ENCODE measurements at regions not wholly inside any gene's neighbourhood (a gene's known extent, or its start where the extent isn't known, plus 50 kb on each side); places are given as distances from the start of the nearest gene placed in this dataset.

GRCh38 chr5:52342361-52342760 lies 445.4 kb upstream of the ITGA1 start:
- H3K27me3 Mint-ChIP-seq (ENCODE audit: low read depth) = no peaks in the 10 kb centered on the region
- no peaks in the 10 kb centered on the region for H3K4me1 Mint-ChIP-seq (ENCODE audit: low read depth)
- H3K27ac Mint-ChIP-seq = no peak overlapping the region
- no peaks in the 10 kb centered on the region for H3K9me3 Mint-ChIP-seq
- H3K4me3 Mint-ChIP-seq (ENCODE audit: low read depth) = no peak overlapping the region
- intact Hi-C loops (cut with micrococcal nuclease) = no loop called here
- H3K36me3 Mint-ChIP-seq (ENCODE audit: low read depth) = no peaks in the 10 kb centered on the region
- no peak for DNase-seq (ENCODE audit: low spot score)

GRCh38 chr5:52356311-52356918 lies 431.3 kb upstream of the ITGA1 start:
- Mint-ChIP-seq H3K27ac (no peak overlapping the region), H3K4me1 (ENCODE audit: low read depth) (no peaks in the 10 kb centered on the region), H3K4me3 (ENCODE audit: low read depth) (no peak overlapping the region), H3K27me3 (ENCODE audit: low read depth) (no peaks in the 10 kb centered on the region), H3K9me3 (no peaks in the 10 kb centered on the region), H3K36me3 (ENCODE audit: low read depth) (no peaks in the 10 kb centered on the region)
- intact Hi-C loops (cut with micrococcal nuclease) = loop anchor here (5.0 kb wide), 1 partner anchor 1399 kb away; no protein-coding TSS in a partner anchor
- no peak for DNase-seq (ENCODE audit: low spot score)

GRCh38 chr5:52359261-52359660 lies 428.5 kb upstream of the ITGA1 start:
- Mint-ChIP-seq H3K9me3 (no peaks in the 10 kb centered on the region), H3K27ac (no peak overlapping the region), H3K27me3 (ENCODE audit: low read depth) (no peaks in the 10 kb centered on the region), H3K4me1 (ENCODE audit: low read depth) (no peaks in the 10 kb centered on the region), H3K4me3 (ENCODE audit: low read depth) (no peak overlapping the region), H3K36me3 (ENCODE audit: low read depth) (no peaks in the 10 kb centered on the region)
- DNase-seq (ENCODE audit: low spot score) = no peak
- intact Hi-C loops (cut with micrococcal nuclease) = loop anchor here (5.0 kb wide), 1 partner anchor 1402 kb away; no protein-coding TSS in a partner anchor

- DNase-seq (ENCODE audit: low spot score) = no peak
- Mint-ChIP-seq H3K9me3 (no peaks in the 10 kb centered on the region), H3K4me3 (ENCODE audit: low read depth) (no peak overlapping the region), H3K27me3 (ENCODE audit: low read depth) (no peaks in the 10 kb centered on the region), H3K27ac (no peak overlapping the region), H3K36me3 (ENCODE audit: low read depth) (no peaks in the 10 kb centered on the region), H3K4me1 (ENCODE audit: low read depth) (no peaks in the 10 kb centered on the region)
- intact Hi-C loops (cut with micrococcal nuclease) = no loop called here
These were observed 426.7 kb upstream of the ITGA1 start for GRCh38 chr5:52360985-52361384.

- Mint-ChIP-seq H3K27me3 (ENCODE audit: low read depth) (no peaks in the 10 kb centered on the region), H3K36me3 (ENCODE audit: low read depth) (no peaks in the 10 kb centered on the region), H3K4me1 (ENCODE audit: low read depth) (no peaks in the 10 kb centered on the region), H3K9me3 (no peaks in the 10 kb centered on the region), H3K27ac (no peak overlapping the region), H3K4me3 (ENCODE audit: low read depth) (no peak overlapping the region)
- DNase-seq (ENCODE audit: low spot score) = no peak
- intact Hi-C loops (cut with micrococcal nuclease) = no loop called here
These were observed 413.4 kb upstream of the ITGA1 start for GRCh38 chr5:52374286-52374685.

- H3K4me3 Mint-ChIP-seq (ENCODE audit: low read depth) = no peak overlapping the region
- intact Hi-C loops (cut with micrococcal nuclease) = no loop called here
- no peaks in the 10 kb centered on the region for H3K9me3 Mint-ChIP-seq
- no peak for DNase-seq (ENCODE audit: low spot score)
- H3K4me1 Mint-ChIP-seq (ENCODE audit: low read depth) = no peaks in the 10 kb centered on the region
- H3K27ac Mint-ChIP-seq = no peak overlapping the region
- H3K36me3 Mint-ChIP-seq (ENCODE audit: low read depth) = no peaks in the 10 kb centered on the region
- H3K27me3 Mint-ChIP-seq (ENCODE audit: low read depth) = no peaks in the 10 kb centered on the region
These were observed 411.7 kb upstream of the ITGA1 start for GRCh38 chr5:52375969-52376368.

- Mint-ChIP-seq H3K27ac (no peak overlapping the region), H3K9me3 (no peaks in the 10 kb centered on the region), H3K36me3 (ENCODE audit: low read depth) (no peaks in the 10 kb centered on the region), H3K27me3 (ENCODE audit: low read depth) (no peaks in the 10 kb centered on the region), H3K4me3 (ENCODE audit: low read depth) (no peak overlapping the region), H3K4me1 (ENCODE audit: low read depth) (no peaks in the 10 kb centered on the region)
- intact Hi-C loops (cut with micrococcal nuclease) = no loop called here
- no peak for DNase-seq (ENCODE audit: low spot score)
These were observed 411.1 kb upstream of the ITGA1 start for GRCh38 chr5:52376592-52376991.

- Mint-ChIP-seq H3K9me3 (no peaks in the 10 kb centered on the region), H3K4me1 (ENCODE audit: low read depth) (no peaks in the 10 kb centered on the region), H3K27me3 (ENCODE audit: low read depth) (no peaks in the 10 kb centered on the region)
These were observed 409.5 kb upstream of the ITGA1 start for GRCh38 chr5:52378237-52378636.

GRCh38 chr5:52388349-52388748 lies 399.4 kb upstream of the ITGA1 start:
- Mint-ChIP-seq H3K4me3 (ENCODE audit: low read depth) (no peak overlapping the region), H3K27me3 (ENCODE audit: low read depth) (no peaks in the 10 kb centered on the region), H3K36me3 (ENCODE audit: low read depth) (no peaks in the 10 kb centered on the region), H3K27ac (no peak overlapping the region), H3K9me3 (no peaks in the 10 kb centered on the region), H3K4me1 (ENCODE audit: low read depth) (no peaks in the 10 kb centered on the region)
- DNase-seq (ENCODE audit: low spot score) = no peak
- intact Hi-C loops (cut with micrococcal nuclease) = no loop called here

More at GRCh38 chr5:52378237-52378636, 409.5 kb upstream of the ITGA1 start:
- DNase-seq (ENCODE audit: low spot score) = no peak
- intact Hi-C loops (cut with micrococcal nuclease) = no loop called here
- no peak overlapping the region for H3K4me3 Mint-ChIP-seq (ENCODE audit: low read depth)
- H3K36me3 Mint-ChIP-seq (ENCODE audit: low read depth) = no peaks in the 10 kb centered on the region
- no peak overlapping the region for H3K27ac Mint-ChIP-seq

- no peak overlapping the region for H3K27ac Mint-ChIP-seq
- H3K27me3 Mint-ChIP-seq (ENCODE audit: low read depth) = no peaks in the 10 kb centered on the region
- H3K36me3 Mint-ChIP-seq (ENCODE audit: low read depth) = no peaks in the 10 kb centered on the region
- intact Hi-C loops (cut with micrococcal nuclease) = no loop called here
- no peaks in the 10 kb centered on the region for H3K4me1 Mint-ChIP-seq (ENCODE audit: low read depth)
- no peak for DNase-seq (ENCODE audit: low spot score)
- H3K9me3 Mint-ChIP-seq = no peaks in the 10 kb centered on the region
- H3K4me3 Mint-ChIP-seq (ENCODE audit: low read depth) = no peak overlapping the region
These were observed 395.4 kb upstream of the ITGA1 start for GRCh38 chr5:52392321-52392720.

GRCh38 chr5:52409835-52410234 lies 377.9 kb upstream of the ITGA1 start:
- H3K27me3 Mint-ChIP-seq (ENCODE audit: low read depth) = no peaks in the 10 kb centered on the region
- H3K36me3 Mint-ChIP-seq (ENCODE audit: low read depth) = no peaks in the 10 kb centered on the region
- no peak overlapping the region for H3K4me3 Mint-ChIP-seq (ENCODE audit: low read depth)
- intact Hi-C loops (cut with micrococcal nuclease) = no loop called here
- no peaks in the 10 kb centered on the region for H3K4me1 Mint-ChIP-seq (ENCODE audit: low read depth)
- H3K9me3 Mint-ChIP-seq = no peaks in the 10 kb centered on the region
- no peak overlapping the region for H3K27ac Mint-ChIP-seq
- no peak for DNase-seq (ENCODE audit: low spot score)

GRCh38 chr5:52419357-52419756 lies 368.4 kb upstream of the ITGA1 start:
- H3K9me3 Mint-ChIP-seq = no peaks in the 10 kb centered on the region
- no peaks in the 10 kb centered on the region for H3K36me3 Mint-ChIP-seq (ENCODE audit: low read depth)
- no peak overlapping the region for H3K4me3 Mint-ChIP-seq (ENCODE audit: low read depth)

GRCh38 chr5:52427615-52428014 lies 360.1 kb upstream of the ITGA1 start:
- Mint-ChIP-seq H3K9me3 (no peaks in the 10 kb centered on the region), H3K27ac (no peak overlapping the region), H3K4me3 (ENCODE audit: low read depth) (no peak overlapping the region), H3K27me3 (ENCODE audit: low read depth) (no peaks in the 10 kb centered on the region), H3K4me1 (ENCODE audit: low read depth) (no peaks in the 10 kb centered on the region), H3K36me3 (ENCODE audit: low read depth) (no peaks in the 10 kb centered on the region)
- DNase-seq (ENCODE audit: low spot score) = no peak
- intact Hi-C loops (cut with micrococcal nuclease) = no loop called here

More at GRCh38 chr5:52419357-52419756, 368.4 kb upstream of the ITGA1 start:
- no peak overlapping the region for H3K27ac Mint-ChIP-seq
- H3K27me3 Mint-ChIP-seq (ENCODE audit: low read depth) = no peaks in the 10 kb centered on the region
- no peaks in the 10 kb centered on the region for H3K4me1 Mint-ChIP-seq (ENCODE audit: low read depth)
- intact Hi-C loops (cut with micrococcal nuclease) = no loop called here
- DNase-seq (ENCODE audit: low spot score) = no peak

- Mint-ChIP-seq H3K27me3 (ENCODE audit: low read depth) (no peaks in the 10 kb centered on the region), H3K36me3 (ENCODE audit: low read depth) (no peaks in the 10 kb centered on the region), H3K4me3 (ENCODE audit: low read depth) (no peak overlapping the region), H3K27ac (no peak overlapping the region), H3K4me1 (ENCODE audit: low read depth) (no peaks in the 10 kb centered on the region), H3K9me3 (no peaks in the 10 kb centered on the region)
- intact Hi-C loops (cut with micrococcal nuclease) = no loop called here
- DNase-seq (ENCODE audit: low spot score) = no peak
These were observed 358.7 kb upstream of the ITGA1 start for GRCh38 chr5:52428977-52429489.
